AML-193 (cell line): ENCODE measurements at regions not wholly inside any gene's neighbourhood (a gene's known extent, or its start where the extent isn't known, plus 50 kb on each side); places are given as distances from the start of the nearest gene placed in this dataset.
"Not testable (repeated sequence)": the region's sequence is repeated elsewhere in the genome, so short reads cannot be mapped to it uniquely, and the experiment has no call there.

Experiments
- DNase-seq, 2 experiments: peaks; one replicate each; lab custom pipeline; 2025; lab: John Stamatoyannopoulos, UW

DNA sequence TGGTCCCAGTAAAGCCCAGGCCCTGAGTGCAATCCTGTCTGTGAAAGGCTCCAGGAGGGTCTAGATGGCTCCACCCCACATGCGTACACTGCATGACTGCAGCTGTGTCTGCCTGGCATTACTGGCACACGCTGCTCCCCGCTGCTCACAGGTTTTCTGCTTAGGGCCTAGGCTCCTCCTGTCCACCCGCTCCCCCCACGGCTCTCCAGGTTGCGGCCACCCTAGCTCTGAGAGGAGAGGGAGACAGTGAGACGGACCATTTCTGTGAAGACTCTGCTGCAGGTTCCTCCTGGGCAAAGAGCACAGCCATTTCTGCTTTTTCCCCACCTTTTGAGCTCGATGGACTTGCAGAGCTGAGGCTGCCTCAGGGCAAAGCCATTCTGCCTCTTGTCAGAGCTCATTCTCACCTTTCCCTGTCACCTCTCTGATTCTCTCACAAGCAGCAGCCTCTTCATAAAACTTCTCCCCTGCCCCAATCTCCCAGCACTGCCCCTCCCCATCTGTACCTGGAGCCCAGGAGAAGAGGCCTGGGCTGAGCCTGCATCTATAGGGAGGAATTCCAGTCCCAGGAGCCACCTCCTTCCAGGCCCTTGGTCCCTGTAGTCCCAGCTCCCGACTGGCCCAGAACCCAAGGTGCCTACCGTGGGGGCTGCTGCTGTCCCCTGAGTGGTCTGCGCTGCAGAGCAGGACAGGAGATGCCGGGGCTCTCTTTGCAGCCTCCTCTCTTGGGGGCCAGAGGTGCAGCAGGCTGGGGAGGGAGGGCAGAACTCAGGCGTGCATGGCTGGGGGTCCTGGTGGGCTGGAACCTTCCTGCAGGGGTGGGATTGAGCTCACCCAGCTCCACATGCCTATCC, 433.7 kb upstream of the B3GAT1 start:
- DNase-seq: no peak

DNA sequence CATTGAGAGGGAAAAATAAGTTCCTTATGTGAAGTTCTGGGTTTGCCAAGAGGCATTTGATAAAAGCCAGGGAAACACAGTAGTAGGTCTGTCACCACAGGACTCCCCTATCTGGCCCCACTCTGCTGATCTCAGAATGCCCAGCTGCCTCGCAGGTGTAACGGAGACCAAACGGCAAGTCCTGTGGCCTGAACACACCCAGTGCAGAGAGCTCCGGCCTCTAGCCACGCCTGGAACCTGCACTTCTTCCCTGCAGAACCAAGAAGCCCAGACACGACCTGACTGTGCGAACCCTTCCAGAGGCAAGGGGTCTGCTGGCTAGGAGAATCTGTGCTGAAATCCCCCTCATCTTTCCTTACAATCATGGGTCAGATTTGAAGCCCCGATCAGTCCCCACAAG, 432.8 kb upstream of the B3GAT1 start:
- no peak for DNase-seq

DNA sequence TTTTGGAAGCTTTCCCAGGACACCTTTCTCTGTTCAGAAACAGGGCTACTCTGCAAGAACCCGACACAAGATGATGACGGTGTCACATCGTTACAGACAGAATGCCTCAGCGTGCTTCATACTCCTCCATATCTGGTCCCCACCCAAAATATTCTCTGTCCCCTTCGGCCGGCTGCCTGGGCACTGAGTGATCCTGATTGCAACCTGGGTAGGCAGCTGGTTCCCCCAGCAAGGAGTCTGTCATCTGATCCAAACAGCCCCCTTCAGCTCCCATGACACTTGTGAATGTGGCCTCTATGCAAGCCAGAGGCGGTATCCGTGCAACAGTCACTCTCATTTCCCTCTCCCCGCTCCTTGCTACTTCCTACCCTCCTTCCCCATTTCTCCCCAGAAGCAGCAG, 431.7 kb upstream of the B3GAT1 start:
- no peak for DNase-seq

DNA sequence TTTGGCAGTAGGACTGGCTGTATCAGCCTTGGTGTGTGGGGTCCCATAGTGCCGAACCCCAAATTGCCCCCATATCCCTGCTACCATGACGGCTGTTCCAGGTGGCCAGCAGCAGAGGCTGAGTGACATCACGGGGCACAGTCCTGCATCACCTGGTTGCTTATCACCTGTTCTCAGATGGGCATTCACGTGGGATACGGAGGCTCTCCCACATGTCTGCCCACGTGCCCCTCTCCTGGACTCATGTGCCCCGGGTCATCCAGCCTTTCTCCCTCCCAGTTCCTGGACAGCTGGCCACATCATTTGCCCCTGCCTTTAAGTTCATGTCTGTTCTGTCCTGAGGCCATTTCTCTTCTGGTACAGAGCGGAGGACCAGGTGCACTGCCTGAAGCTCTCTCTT, 431.0 kb upstream of the B3GAT1 start:
- no peak for DNase-seq

DNA sequence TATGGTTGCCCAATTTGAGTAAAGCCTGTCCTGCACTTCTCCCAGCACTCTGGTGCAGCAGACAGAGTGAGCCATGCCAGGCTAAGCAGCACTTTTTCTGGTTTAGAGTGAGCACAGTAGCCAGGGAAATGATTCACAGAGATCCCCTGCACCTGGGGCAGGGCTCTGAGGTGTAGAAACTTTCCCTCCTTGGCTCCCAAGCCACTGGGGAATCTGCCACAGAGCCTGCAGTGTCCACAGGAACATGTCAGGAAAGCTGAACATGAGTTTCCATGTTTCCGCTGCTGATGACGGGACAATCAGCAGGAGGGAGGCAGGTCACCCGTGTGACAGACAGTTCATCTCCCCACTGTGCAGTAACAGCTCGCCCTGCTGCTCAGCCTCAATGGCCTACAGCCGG, 429.9 kb upstream of the B3GAT1 start:
- no peak for DNase-seq

DNA sequence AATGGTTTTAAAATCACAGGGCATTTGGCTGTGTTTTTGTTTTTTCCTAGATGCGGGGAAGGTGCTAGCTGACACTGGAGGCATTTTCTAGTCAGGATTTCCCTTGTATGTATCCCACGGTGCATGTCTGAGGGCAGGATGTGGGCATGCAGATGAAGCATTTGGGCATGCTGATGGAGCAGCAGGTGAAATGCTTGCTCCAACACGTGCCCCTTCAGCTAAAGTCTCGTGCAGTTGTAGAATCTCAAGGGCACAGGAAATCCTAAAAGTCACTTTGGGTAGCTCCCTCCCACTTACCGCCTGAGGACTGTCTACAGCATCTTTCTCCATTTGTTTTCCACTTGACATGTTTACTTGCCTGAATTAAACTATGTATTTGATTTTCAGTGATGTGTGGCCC, 429.4 kb upstream of the B3GAT1 start:
- no peak for DNase-seq

DNA sequence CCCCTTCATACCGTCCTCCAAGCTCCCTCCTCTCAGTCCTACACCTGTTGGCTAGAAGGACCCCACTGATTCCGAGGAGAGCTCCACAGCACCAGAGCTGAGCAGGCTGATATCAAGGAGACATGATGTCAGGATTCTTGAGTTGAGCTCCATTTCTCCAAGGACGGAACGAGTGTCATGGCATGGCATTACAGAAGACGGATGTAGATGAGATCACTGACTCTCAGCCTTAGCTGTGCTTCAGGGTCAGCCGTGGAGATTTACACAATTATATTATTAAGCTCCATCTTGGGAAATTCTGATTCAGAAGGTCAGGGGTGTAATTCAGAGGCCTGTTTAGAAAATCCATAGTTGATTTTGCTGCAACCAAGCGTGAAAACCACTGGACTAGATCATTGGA, 428.9 kb upstream of the B3GAT1 start:
- no peak for DNase-seq

DNA sequence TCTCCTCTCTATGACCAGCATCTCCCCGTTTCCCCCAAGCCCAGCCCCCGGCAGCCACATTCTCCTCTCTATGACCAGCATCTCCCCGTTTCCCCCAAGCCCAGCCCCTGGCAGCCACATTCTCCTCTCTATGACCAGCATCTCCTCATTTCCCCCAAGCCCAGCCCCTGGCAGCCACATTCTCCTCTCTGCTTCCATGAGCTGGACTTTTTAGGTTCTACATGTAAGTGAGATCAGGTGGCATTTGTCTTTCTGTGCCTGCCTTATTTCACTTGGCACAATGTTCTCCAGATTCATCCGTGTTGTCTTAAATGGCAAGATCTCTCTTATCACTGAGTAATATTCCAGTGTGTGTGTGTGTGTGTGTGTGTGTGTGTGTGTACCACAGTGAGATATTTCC, 428.1 kb upstream of the B3GAT1 start:
- DNase-seq: not testable (repeated sequence)

DNA sequence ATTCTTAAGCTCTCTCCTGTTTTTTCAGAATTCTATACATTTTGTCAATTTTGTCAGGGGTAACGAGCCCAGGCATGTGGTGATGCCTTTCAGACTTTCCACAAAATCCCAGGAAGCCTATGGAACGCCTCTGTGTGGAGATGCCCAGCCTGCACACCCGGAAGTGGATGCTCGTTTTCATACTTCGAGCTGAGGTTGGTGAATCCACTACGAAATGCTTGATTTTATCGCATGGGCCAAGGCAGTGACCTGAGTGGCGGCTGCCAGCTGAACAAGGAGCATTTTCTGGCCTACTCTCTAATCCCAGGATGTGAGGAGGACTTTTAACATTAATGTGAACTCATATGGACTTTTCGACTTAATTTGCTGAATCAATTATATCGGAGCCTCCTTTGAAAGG, 426.7 kb upstream of the B3GAT1 start:
- no peak for DNase-seq

DNA sequence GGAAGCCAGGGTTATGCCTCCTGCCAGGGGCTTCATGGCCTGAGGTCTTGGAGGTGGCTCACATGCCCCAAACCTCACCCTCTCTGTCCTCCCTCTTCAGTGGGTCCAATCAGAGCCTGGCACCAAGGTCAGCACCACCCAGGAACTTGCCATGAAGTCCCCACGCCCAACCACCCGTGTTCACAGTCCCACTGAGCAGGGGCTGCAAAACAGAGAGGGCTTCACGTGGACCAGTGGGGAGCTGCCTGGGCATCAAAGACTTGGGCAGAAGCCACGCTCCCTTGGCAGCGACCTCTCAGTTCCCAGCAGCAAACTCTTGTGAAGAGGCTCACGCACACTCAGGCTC, 425.8 kb upstream of the B3GAT1 start:
- no peak for DNase-seq

DNA sequence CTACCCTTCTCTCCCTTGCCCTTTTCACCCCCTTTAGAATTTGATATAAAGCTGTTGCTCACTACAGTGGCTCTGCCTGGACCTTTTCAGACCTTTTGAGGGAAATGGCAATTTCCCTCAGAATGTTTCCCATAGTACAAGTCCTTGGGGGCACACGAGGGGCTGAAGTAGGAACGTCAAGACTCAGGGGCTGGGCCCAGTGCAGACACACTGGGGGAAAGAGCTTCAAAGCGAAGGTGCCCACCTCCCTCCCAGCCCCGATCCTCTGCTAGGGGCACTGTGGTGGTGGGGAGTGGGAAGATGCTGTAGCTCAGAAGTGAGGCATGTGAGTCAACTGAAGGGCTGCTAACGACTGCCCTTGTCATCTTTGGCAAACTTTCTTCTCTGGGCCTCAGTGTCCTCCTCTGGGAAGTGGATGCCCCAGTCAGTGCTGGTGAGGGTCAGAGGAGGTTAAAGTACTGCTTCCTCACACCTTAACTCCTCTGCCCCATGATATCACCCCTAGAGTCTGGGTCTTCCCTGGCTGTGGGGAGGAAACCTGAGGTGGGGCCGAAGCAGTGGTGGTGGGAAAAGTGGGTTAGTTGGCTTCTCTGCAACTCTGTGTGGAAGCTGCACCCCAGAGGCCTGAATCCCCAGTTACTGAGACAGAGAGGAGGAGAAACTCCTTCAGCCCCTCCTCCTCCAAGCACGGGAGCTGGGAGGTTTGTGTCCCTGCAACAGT, 425.3 kb upstream of the B3GAT1 start:
- DNase-seq: no peak

DNA sequence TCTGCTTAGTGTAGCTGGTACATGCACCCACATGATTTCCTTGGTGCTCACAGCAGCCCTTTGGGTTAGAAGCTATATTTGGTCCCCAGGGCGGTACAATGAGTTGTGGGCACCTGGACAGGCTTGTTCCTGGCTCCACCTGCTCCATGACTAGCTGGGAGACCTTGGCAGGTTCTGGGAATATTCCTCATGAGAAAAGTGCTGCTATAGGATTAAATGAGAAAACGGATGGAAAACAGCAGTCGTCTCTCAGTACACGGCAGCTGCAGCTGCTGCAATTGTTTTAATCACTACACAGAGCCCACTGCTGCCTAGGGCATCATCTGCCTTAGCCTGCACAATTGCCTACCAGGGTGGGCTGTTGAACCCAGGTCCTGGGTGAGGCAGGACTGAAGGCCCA, 424.5 kb upstream of the B3GAT1 start:
- DNase-seq: no peak

DNA sequence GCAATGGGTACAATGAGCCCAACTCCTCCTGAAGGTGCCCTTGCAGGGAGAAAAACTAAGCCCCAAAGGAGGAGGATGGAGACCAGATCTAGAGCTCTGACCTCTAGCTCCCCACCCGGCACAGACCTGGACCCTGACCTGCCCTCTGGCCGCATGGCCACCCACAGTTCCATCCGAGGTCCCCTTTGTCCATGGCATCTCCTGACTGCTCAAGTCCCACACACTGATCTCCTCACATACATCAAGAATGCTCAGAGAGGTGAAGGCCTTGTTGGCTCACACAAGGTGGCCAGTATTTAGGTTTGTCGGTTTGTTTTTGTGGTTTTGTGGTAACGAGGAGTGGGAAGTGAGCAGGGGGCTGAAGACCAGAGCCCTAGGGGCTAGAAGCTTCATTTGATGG, 423.5 kb upstream of the B3GAT1 start:
- DNase-seq: no peak

DNA sequence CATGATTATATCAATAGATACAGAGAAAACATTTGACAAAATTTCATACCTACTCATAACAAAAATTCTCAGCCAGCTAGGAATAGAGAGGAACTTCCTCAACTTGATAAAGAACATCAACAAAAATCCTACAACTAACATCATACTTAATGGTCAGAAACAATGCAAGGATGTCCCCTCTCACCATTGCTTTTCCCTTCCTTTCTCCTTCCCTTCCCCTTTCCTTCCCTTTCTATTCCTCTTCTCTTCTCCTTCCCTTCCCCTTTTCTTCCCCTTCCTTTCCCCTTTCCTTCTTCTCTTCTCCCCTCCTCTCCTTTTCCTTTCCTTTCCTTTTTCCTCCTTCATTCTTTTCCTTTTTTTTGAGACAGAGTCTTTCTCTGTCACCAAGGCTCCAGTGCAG, 418.3 kb upstream of the B3GAT1 start:
- no peak for DNase-seq

DNA sequence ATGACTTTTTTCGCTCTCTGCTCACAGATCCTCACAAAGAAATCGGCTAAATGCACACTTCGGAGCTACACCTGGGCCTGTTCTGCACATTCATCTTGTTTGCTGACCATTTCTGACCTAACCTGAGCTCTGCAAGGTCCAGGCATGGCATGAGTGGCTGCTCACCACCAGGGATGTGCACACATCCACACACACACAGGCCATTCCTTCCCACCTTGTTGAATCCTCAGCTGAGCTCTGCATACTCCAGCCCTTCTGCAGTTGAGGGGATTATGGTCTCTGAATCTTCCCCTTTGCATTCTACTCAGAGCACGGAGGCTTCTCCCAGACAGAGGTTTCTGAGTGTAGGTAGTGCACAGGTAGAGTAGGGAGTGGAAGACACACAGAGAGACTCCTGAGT, 411.9 kb upstream of the B3GAT1 start:
- DNase-seq: no peak

DNA sequence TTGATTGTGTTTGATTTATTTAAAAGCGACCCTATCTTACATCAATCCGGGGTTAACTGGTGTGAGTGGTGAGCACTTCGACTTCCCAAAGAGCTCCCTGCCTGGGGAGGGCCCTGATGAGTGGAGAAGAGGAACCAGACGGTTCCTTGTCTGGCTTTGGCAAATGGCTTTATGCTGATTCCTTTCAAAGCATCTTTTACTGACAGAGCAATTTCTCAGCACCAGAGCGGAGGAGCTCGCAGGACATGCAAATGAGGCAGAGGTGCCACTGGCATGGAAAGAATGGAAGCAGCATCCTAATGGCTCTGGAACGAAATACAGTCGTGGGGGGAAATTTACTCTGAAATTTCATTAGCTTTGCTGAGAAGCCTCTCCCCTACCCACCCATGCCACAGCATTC, 410.9 kb upstream of the B3GAT1 start:
- DNase-seq: no peak

DNA sequence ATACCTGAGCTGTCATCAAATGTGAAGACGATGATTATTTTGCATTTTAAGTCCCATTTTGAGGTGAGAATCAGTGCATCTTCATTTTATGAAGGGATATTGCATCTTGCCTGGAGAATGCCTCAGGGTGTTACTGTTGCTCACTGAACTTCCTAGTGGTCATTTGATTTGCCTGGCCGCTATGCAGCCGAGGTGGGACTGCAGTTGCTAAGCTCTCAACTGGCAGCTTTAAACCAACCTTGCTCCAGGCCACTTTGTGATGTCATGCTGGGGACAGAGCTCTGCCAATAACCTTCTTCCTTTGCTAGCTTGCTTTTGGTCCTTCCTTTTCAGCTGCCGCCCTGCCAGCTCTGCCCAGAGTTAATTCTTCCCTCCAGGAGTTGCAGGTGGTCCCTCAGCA, 409.4 kb upstream of the B3GAT1 start:
- DNase-seq: no peak

DNA sequence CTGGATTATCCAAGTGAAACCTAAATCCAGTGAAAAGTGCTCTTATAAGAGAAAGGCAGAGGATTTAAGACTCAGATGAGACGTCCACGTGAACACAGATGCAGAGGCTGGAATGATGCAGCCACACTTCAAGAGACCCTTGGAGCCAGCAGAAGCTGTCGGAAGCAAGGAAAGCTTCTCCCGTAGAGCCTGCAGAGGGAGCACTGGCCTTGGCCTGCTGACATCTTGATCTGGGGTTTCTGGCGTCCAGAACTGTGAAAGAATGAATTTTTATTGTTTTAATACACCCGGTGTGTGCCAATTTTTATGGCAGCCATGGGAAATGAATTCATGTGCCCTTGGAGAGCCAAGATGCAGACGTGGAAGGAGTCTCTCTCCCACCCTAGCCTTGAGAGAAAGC, 407.0 kb upstream of the B3GAT1 start:
- no peak for DNase-seq

DNA sequence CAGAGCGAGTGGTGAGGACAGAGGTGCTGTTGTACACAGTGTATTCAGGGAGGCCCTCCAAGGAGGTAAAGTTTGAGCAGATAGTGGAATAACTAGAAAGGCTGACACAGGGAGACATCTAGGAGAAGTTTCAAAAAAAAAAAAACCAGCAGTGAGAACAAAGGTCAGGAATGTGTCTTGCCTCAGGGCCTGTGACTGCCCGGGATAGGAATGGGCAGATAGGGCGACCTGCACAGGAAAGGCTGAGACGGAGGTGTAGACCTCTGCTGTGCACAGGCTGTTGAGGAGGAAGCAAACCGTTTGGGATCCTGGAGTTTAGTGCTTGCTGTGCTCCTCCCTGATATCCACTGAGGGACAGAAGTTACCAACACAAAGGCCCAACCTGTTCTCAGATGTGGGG, 406.5 kb upstream of the B3GAT1 start:
- DNase-seq: no peak

DNA sequence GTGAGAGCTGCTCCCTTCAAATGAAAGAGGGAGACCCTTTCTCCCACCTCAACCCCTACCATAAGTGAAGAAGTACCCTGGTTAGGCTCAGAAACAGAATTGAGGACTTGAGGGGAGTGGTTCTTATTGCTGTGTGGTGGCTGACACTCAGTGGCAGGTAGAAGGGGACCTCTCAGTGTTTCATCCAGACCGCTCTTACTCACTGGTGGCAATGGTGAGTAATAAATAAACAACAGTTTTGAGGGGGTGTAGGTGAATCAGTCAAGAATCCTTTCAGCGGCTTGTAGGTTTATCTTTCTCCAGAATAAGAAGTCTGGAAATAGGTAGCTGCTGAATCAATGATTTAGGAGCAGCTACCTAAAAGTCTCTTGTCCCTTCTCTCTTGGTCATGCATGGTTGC, 403.4 kb upstream of the B3GAT1 start:
- no peak for DNase-seq

DNA sequence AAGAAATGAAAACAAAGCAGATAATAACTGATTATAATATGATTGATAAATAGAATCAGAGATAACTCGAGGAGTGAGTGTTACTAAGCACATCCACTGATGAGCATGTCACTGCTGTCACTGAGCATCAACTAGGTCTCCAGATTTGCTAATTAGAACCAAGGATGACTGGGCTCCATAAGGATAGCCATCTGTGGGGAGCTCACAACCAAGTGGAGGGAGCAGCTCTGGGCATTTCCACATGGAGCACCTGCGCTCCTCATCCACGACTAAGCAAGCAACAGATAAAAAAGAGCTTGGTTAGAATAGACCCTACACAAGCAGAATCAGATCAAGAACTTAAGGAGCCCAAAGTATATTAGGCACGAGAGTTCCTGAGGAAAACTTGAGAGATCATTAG, 396.0 kb upstream of the B3GAT1 start:
- DNase-seq: no peak

DNA sequence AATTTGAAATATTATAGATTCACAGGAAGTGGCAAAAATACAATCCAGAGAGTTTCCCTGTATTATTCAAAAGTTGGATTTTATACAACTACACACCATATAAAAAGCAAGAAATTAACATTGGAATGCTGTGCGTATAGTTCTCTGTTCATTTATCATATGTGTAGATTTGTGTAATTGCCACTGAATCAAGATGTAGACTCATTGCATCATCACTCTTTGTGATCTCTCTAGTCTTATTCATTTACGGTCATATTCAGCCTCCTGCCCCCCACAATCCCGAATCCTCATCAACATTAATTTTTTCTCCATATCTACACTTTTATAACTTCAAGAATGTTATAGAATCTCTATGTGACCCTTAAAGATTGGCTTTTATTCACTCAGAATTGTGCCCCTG, 390.6 kb upstream of the B3GAT1 start:
- DNase-seq: no peak

DNA sequence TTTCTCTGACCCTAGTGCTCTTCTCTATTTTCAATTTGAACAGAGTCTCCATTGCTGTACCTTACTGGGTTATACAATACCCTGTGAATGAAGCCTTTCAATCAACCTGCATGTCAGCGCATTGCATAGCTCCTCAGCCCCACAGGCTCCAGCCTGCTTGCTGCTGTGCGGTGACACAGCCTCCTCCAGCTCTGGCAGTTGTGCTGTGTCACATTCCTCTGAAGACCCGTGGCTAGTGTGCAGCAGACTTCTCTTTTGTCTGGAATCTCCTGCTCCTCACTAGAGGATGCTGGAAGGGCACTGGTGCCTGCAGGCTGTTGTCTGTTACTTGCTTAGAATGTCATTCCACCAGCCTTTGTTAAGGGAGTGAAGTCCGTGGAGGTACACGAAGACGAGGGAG, 390.1 kb upstream of the B3GAT1 start:
- no peak for DNase-seq

DNA sequence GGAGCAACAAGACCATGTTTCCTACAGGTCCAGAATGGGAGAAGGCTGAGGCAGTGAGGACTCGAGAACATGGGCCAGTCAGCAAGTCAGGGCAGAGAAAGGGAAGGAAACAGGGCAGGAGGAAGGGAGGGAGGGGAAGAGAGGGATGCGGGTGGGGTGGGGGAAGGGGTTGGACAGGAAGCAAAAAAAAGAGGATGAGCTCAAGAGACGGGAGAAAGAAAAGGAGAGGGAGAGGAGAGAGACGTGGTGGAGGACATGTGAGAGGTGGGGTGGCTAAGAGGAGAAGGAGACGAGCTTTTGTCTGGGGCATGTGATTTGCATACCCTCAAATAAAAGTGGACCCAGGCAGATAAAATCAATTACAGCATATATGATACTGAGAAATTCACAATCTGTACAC, 389.5 kb upstream of the B3GAT1 start:
- no peak for DNase-seq
